Endodermal cell (in vitro differentiated cells): ENCODE measurements at regions not wholly inside any gene's neighbourhood (a gene's known extent, or its start where the extent isn't known, plus 50 kb on each side); places are given as distances from the start of the nearest gene placed in this dataset.
"Not testable (repeated sequence)": the region's sequence is repeated elsewhere in the genome, so short reads cannot be mapped to it uniquely, and the experiment has no call there.

Experiments
- DNase-seq: peaks from one replicate; pipeline ENCODE4 v3.0.0-alpha.2; 2017
- H3K27ac ChIP-seq: 2 replicates; pipeline ENCODE4 v1.5.1; 2013; ENCODE audit warnings: mild to moderate bottlenecking, low read depth, low read length, moderate library complexity
- H3K27me3 ChIP-seq: 2 replicates; pipeline ENCODE4 v1.6.1; 2013; ENCODE audit warnings: mild to moderate bottlenecking, low read length, moderate library complexity; ENCODE audit not compliant: insufficient read depth, control insufficient read depth, poor library complexity, severe bottlenecking
- H3K36me3 ChIP-seq: 2 replicates; pipeline ENCODE4 v1.7.0; 2013; ENCODE audit warnings: mild to moderate bottlenecking, low read length, moderate library complexity; ENCODE audit not compliant: control insufficient read depth, insufficient read depth
- H3K4me1 ChIP-seq: one replicate; pipeline ENCODE4 v1.7.0; 2013; ENCODE audit warnings: low read length; ENCODE audit not compliant: control insufficient read depth, insufficient read depth
- H3K4me3 ChIP-seq: 2 replicates; pipeline ENCODE4 v1.5.1; 2013; ENCODE audit warnings: mild to moderate bottlenecking, low read length, moderate library complexity
- H3K9ac ChIP-seq: 2 replicates; pipeline ENCODE4 v1.6.1; 2013; ENCODE audit warnings: mild to moderate bottlenecking, low read length, moderate library complexity; ENCODE audit not compliant: poor library complexity, severe bottlenecking; ENCODE audit errors: extremely low read depth
- H3K9me3 ChIP-seq: 2 replicates; pipeline ENCODE4 v1.6.1; 2013; ENCODE audit warnings: mild to moderate bottlenecking, low read length, moderate library complexity; ENCODE audit not compliant: control insufficient read depth
- H3K27ac Mint-ChIP-seq: 2 replicates; pipeline ENCODE4 v1.8.0; 2020; ENCODE audit warnings: mixed read lengths
- H3K27me3 Mint-ChIP-seq: 2 replicates; pipeline ENCODE4 v1.8.0; 2021; ENCODE audit warnings: mild to moderate bottlenecking, mixed read lengths; ENCODE audit not compliant: insufficient read depth
- H3K36me3 Mint-ChIP-seq: 2 replicates; pipeline ENCODE4 v1.8.0; 2020; ENCODE audit warnings: low read depth, mixed read lengths
- H3K4me1 Mint-ChIP-seq: 2 replicates; pipeline ENCODE4 v1.8.0; 2020; ENCODE audit warnings: mixed read lengths
- H3K4me3 Mint-ChIP-seq: 2 replicates; pipeline ENCODE4 v1.8.0; 2020; ENCODE audit warnings: mild to moderate bottlenecking, moderate library complexity, mixed read lengths
- H3K9me3 Mint-ChIP-seq: 2 replicates; pipeline ENCODE4 v1.8.0; 2020; ENCODE audit warnings: mild to moderate bottlenecking, mixed read lengths
- WGBS, 2 experiments: methylation state at CpG; one replicate each; pipeline versions ENCODE4 v1.1.5 to v1.1.7; 2013; ENCODE audit warnings: missing lambda C conversion rate in 2 of 2, mixed read lengths in 1 of 2; ENCODE audit not compliant: insufficient coverage in 1 of 2, insufficient read length in 1 of 2; 5-methylcytosine and 5-hydroxymethylcytosine counted together
- TF ChIP-seq, protein P1 (sequence below): fragments of 200-600 bp; sonication (generic); conservative IDR thresholded peaks from 2 replicates; pipeline ENCODE4 v1.5.0; 2021; ENCODE audit warnings: antibody characterized with exemption, mild to moderate bottlenecking

DNA sequence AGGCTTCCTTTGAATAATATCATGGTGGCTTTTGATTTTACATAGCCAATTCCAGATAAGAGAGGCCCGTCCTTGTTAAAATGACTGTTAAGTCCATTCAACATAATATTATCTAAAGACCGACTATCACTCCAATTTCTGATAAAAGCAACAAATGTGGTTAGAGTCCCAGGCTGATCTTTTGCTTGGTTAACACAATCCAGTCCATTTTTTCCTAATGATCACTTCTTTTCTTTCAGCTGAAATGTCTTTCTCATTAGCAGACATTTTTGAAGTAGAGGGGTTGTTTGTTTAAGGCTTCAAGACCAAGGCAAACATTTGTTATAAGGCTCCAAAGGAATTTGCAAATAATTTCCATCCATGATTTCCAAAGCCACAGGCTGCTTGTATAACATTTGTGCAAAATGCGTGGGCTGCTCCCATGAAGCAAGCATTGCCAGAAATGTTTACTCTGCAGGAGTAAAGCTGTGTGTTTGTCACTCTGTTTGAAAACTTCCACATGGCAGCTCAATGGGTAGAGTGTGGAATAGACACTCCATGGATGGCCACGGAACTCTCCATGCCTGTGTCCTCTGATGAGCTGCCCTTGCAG is 111.5 kb downstream of the PSMG1 start:
- Histone ChIP-seq H3K9me3 (peaks cover 37% of the 10 kb centered on the region), H3K4me1 (peaks cover 4% of the 10 kb centered on the region), H3K27ac (no peak overlapping the region), H3K27me3 (no peaks in the 10 kb centered on the region), H3K9ac (no peak overlapping the region), H3K36me3 (no peaks in the 10 kb centered on the region), H3K4me3 (no peak overlapping the region)
- H3K36me3 Mint-ChIP-seq: peaks cover 2% of the 10 kb centered on the region
- no peak overlapping the region for H3K4me3 Mint-ChIP-seq
- TF ChIP-seq, protein P1, sequence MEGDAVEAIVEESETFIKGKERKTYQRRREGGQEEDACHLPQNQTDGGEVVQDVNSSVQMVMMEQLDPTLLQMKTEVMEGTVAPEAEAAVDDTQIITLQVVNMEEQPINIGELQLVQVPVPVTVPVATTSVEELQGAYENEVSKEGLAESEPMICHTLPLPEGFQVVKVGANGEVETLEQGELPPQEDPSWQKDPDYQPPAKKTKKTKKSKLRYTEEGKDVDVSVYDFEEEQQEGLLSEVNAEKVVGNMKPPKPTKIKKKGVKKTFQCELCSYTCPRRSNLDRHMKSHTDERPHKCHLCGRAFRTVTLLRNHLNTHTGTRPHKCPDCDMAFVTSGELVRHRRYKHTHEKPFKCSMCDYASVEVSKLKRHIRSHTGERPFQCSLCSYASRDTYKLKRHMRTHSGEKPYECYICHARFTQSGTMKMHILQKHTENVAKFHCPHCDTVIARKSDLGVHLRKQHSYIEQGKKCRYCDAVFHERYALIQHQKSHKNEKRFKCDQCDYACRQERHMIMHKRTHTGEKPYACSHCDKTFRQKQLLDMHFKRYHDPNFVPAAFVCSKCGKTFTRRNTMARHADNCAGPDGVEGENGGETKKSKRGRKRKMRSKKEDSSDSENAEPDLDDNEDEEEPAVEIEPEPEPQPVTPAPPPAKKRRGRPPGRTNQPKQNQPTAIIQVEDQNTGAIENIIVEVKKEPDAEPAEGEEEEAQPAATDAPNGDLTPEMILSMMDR: no peak
- WGBS, 2 experiments: 78 to 79% methylated on average over 4 of the region's 4 CpGs
- no peaks in the 10 kb centered on the region for H3K27me3 Mint-ChIP-seq
- H3K4me1 Mint-ChIP-seq: peaks cover 17% of the 10 kb centered on the region
- H3K27ac Mint-ChIP-seq: no peak overlapping the region
- DNase-seq: no peak
- H3K9me3 Mint-ChIP-seq: peaks cover 48% of the 10 kb centered on the region

DNA sequence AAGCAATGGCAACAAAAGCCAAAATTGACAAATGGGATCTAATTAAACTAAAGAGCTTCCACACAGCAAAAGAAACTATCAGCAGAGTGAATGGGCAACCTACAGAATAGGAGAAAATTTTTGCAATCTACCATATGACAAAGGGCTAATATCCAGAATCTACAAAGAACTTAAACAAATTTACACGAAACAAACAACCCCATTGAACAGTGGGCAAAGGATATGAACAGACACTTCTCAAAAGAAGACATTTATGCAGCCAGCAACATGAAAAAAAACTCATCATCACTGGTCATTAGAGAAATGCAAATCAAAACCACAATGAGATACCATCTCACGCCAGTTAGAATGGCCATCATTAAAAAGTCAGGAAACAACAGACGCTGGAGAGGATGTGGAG is 113.4 kb downstream of the PSMG1 start:
- peaks cover 45% of the 10 kb centered on the region for H3K9me3 Mint-ChIP-seq
- 100% methylated on average over 2 to 3 of the region's 3 CpGs for WGBS, 2 experiments

DNA sequence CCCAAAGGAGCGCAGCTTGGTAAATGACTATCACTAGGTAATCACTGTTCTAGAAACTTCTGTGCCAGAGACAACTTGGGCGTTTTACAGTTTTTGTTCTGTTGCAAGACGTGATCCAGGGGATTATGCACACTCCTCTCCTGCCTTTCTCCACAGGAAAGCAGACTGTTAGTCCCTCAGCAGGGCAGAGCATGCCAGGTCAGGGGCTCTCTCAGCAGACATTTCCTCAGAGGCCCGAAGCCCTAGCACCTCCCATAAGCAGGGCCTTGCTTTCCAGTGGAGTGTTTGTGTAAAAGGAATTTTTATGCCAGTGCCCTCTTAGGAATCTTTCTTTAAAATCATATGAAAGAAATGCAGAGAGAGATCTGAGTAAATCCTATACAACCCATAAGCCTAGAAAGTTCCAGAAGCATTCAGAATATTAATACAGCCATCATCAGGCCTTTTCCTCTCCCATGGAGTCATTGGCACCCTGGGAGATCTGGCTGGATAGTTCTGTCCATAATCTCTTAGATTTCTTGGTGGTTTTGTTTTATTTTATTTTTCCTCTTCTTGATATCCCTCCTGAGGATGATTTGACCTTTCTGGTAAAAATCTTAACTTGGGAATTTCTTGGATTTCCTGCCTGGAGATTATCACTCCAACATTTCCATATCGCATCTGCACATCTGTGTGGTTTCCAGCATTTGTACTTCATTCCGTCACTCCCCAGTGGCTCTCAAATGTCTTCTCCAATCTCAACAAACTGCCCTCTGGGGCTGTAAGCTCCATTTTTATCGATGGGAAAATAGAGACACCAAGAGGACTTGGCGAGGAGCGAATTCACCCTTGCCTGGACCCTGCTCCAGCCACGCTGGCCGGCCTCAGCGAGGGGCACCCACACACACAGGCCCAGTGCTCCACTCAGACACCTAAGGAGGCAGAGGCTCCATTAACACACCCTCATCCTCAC is 116.1 kb downstream of the PSMG1 start:
- TF ChIP-seq, protein P1: no peak
- Mint-ChIP-seq H3K4me3 (no peak overlapping the region), H3K4me1 (peaks cover 22% of the 10 kb centered on the region), H3K27ac (peak overlapping the region; percentile 52), H3K9me3 (peaks cover 54% of the 10 kb centered on the region), H3K27me3 (no peaks in the 10 kb centered on the region), H3K36me3 (peaks cover 7% of the 10 kb centered on the region)
- Histone ChIP-seq H3K4me1 (peaks cover 11% of the 10 kb centered on the region), H3K27me3 (no peaks in the 10 kb centered on the region), H3K9ac (no peak overlapping the region), H3K36me3 (no peaks in the 10 kb centered on the region), H3K9me3 (peaks cover 37% of the 10 kb centered on the region), H3K27ac (no peak overlapping the region), H3K4me3 (peak overlapping the region; percentile 2)
- DNase-seq: peak; percentile 32
- WGBS, 2 experiments: 90 to 93% methylated on average over 9 to 12 of the region's 12 CpGs

More for the DNA sequence above, 113.4 kb downstream of the PSMG1 start:
- H3K4me1 Mint-ChIP-seq: peaks cover 25% of the 10 kb centered on the region
- not testable (repeated sequence) for H3K27me3 ChIP-seq, H3K4me3 ChIP-seq, H3K27me3 Mint-ChIP-seq, H3K36me3 ChIP-seq, DNase-seq, H3K4me3 Mint-ChIP-seq, H3K27ac Mint-ChIP-seq, H3K9ac ChIP-seq, H3K27ac ChIP-seq, H3K36me3 Mint-ChIP-seq
- Histone ChIP-seq H3K4me1 (peaks cover 11% of the 10 kb centered on the region), H3K9me3 (peaks cover 31% of the 10 kb centered on the region)
